OCI-LY1 (cell line): ENCODE measurements at regions not wholly inside any gene's neighbourhood (a gene's known extent, or its start where the extent isn't known, plus 50 kb on each side); places are given as distances from the start of the nearest gene placed in this dataset.

ENCODE experiments used
- CTCF ChIP-seq: fragments of 200-600 bp; sonication (generic), shearing (Covaris generic); IDR thresholded peaks from 2 replicates; pipeline ENCODE4 v1.5.1; 2017; ENCODE audit warnings: mild to moderate bottlenecking, antibody characterized with exemption, low read length, moderate library complexity, mixed read lengths
- EZH2 ChIP-seq: fragments of 200-600 bp; sonication (generic), shearing (Covaris generic); IDR thresholded peaks from 2 replicates; pipeline ENCODE4 v1.8.0; 2017; ENCODE audit warnings: borderline replicate concordance, mixed run types, mild to moderate bottlenecking, antibody characterized with exemption, low read length, moderate library complexity, mixed read lengths

DNA sequence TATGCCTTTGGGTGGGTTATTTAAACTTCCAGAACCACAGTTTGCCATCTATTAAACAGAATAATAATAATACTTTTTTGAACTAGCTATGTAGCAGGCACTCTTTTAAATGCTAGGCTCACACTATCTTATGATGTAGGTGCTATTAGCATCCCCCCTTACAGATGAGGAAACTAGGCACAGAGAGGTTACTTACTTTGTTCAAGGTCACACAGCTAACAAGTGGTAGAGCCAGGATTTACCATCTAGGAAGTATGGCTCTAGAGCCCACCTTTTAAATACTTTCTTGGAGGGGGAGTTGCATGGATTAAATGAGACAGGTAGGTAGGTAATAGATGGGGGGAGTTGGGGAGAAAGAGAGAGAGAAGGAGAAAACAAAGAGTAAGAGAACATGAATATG, 95.3 kb upstream of the NR3C1 start:
- TF ChIP-seq CTCF, result no peak
- TF ChIP-seq EZH2, result no peak
